GM19324 (cell line): ENCODE measurements at regions not wholly inside any gene's neighbourhood (a gene's known extent, or its start where the extent isn't known, plus 50 kb on each side); places are given as distances from the start of the nearest gene placed in this dataset.
"Not testable (repeated sequence)": the region's sequence is repeated elsewhere in the genome, so short reads cannot be mapped to it uniquely, and the experiment has no call there.

Experiments
- ATAC-seq: cut with Tn5 transposase; IDR thresholded peaks from one replicate; pipeline ENCODE4 v1.9.1; 2021; ENCODE audit warnings: mild to moderate bottlenecking, moderate library complexity; ENCODE audit not compliant: unreplicated experiment, low FRiP score

- no peak for ATAC-seq
Measured at GRCh38 chr1:172832006-172832725, 173.3 kb downstream of the FASLG start.

DNA sequence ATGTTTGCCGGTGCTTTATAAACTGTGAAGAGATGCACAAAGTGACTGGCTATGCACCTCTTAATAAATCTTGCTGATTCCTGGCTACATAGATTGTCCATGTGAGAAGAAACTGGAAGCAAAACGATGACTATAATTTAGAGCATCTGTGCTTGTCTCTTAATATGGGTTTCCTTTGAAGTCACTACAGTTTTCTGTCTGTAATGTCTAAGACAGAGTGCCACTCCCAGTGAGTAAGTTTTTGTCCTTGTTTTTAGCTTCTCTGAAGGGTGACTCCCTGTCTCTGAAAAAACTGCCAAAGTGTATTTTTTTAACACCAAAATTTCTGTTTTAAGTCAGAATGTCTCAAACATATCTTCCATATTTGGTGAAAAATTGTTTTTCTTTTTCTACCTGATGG lies 175.1 kb downstream of the FASLG start:
- no peak for ATAC-seq

DNA sequence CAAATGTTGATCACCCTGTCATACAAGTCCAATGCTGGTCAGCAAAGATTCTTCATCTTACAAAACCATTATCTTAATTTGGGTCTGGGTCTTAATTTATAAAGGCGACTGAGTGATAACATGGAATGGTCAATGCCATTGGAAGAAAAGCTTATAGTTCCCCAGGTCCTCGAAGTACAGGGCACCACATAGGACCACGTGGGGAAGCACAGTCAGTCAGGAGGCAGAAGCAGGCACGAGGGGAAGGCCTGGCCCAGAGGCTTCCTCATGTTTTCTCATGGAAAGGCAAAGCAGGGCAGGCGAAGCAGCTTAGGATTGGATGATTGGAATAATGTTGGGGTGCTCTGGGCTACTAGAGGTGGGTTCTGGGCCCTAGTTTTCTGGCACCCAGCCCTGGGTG lies 175.7 kb downstream of the FASLG start:
- no peak for ATAC-seq

GRCh38 chr1:172835834-172836233 lies 176.9 kb downstream of the FASLG start:
- no peak for ATAC-seq

DNA sequence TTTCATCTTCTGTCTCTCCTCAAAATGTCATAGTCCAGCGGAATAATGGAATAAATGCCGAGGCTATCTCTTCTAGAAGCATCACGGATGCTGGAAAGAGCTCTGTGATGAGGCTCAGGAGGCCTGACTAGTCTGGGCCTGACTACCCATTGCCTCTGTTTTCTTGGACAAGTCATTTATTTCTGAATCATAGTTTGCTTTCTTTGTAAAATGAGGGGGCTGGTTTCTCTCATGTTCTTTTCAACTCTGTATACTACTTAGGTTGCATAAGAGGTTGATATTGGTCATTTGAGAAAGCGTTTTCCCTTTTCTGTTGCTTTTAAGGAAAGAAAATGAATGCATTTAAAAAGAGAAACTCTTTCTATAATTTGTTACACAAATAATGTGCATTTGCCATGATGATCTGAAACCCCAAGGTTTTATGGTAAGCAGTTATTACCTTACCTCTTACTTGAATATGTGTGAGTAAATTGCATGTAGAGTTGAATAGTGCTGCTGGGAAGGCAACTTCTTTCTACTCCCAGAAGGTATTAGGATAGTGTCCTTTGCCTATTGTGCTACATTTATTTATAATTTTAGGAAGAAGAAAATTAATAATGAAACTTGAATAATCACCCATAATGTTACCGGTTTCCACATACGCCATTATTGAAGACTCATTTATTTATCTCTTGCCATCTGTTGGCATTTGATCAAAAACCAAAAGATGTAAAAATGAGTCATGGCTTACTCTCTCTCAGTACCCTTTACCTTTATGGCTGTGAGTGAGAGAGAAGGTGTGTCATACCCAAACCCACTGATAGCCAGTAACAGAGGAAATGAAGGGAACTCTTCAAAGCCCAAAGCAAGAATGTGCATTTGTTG lies 179.1 kb downstream of the FASLG start:
- no peak for ATAC-seq

- no peak for ATAC-seq
Measured at GRCh38 chr1:172838680-172839313, 179.9 kb downstream of the FASLG start.

- not testable (repeated sequence) for ATAC-seq
Measured at GRCh38 chr1:172839639-172840038, 180.7 kb downstream of the FASLG start.

DNA sequence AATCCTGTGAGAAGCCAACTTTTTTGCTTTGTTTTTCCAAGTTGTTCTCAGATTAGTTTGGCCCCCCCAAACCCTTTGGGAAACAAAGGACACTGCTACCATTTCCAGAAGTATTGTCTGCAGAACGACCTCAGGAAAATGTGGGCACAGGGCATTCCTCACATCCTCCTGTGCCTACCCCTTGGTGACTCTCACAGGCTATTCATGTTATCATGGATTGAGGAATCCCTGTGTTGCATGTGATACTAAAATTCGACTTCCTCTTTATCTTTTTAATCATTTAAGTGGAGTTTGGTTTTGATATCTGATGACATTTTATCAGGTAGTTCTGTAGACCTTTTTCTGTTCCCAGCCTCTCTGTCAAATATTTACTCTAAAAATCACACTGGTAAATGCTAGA lies 184.5 kb downstream of the FASLG start:
- no peak for ATAC-seq

- no peak for ATAC-seq
Measured at GRCh38 chr1:172845371-172845770, 186.5 kb downstream of the FASLG start.

GRCh38 chr1:172845865-172846264 lies 187.0 kb downstream of the FASLG start:
- no peak for ATAC-seq

DNA sequence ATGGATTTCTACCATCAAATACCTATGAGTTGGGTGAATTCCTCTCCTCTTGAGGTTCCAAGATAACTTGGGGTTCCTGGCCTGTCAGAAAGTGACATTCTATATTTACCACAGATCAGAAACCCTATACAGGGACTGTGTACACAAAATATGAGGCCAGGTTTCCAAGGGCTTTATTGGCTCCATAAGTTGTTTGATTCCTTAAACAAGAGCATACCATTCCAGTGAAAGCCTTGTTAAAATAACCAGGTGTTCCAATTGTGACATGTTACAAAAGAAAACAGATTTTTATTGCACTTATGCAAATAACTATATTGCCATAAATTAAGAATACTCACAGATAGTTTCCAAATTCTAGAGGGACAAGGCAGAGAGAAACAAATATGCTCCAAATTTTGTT lies 188.9 kb downstream of the FASLG start:
- ATAC-seq: not testable (repeated sequence)

GRCh38 chr1:172849653-172850052 lies 190.8 kb downstream of the FASLG start:
- no peak for ATAC-seq

GRCh38 chr1:172851077-172851476 lies 192.2 kb downstream of the FASLG start:
- no peak for ATAC-seq

- ATAC-seq: no peak
Measured at GRCh38 chr1:172851856-172852255, 193.0 kb downstream of the FASLG start.

DNA sequence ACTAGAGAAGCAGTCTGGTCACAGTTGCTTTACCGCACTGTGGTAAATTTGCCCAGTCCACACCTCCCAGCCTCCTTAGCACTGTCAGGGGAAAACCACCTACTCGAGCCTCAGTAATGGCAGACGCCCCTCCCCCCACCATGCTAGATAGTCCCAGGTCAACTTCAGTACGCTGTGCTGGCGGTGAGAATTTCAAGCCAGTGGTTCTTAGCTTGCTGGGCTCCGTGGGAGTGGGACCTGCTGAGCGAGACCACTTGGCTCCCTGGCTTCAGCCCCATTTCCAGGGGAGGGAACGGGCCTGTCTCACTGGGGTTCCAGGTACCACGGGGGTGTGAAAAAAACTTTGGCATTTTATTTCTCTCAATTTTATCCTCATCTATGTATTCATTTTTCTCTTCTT lies 194.8 kb downstream of the TNFSF18 start:
- not testable (repeated sequence) for ATAC-seq

GRCh38 chr1:172863031-172863430 lies 187.7 kb downstream of the TNFSF18 start:
- no peak for ATAC-seq

DNA sequence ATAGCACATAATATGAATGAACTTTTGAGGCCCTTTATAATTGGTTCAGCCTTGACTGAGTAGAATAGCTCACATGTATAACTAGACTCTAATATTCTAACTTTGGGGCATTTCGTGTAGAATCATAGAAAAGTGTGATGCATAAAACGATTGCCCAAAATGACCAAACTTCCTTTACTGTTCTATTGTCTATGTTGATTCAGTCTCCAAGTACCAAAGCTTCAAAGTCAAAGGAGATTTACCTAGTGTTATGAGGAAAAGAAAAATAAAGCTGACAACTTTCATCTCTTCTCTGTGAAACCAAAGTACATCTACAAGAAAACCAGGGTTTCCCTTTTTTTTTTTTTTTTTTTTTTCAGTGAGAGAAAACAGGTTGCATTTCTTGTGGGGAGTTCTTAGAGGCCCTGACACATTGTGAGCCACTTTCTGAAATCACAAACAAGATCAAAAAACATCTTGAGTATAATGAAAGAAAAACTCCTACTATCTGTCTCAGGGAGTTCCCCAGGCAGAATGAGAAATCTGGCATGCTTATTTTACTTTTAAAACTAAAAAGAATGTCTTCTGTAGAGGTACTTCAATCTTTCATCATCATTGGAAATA lies 183.4 kb downstream of the TNFSF18 start:
- no peak for ATAC-seq

DNA sequence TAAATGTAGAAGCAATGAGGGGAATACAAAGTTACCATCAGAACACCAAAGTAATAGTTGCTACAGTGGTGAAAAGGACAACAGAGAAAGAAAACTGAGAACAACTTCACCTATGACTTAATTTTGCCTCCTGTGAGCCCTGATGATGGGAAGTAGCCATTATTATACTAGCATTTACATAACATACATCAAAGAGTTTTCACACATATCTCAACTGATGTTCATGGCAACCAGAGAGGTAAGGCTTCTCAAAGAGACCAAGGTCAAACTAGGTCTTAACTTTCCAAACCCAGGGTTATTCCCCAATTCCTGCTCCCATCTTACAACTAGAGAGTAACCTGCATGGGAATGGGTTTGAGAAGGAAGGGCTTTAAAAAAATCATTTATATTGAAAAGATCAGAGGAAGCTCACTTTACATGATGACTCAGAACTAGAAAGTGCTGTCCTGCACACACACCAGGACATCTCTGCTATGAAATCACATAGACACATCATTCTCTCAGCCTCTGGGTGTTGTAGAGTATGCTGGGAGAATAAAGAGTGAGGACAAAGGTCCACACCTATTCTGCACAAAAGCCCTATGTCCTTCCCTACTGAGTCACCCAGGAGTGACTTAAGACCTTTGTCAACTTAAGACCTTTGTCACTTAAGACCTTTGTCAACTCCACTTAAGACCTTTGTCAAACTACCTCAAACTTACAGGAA lies 179.7 kb downstream of the TNFSF18 start:
- ATAC-seq: no peak

GRCh38 chr1:172874950-172875349 lies 175.8 kb downstream of the TNFSF18 start:
- no peak for ATAC-seq

- no peak for ATAC-seq
Measured at GRCh38 chr1:172875892-172876291, 174.8 kb downstream of the TNFSF18 start.
